ENCODE measurements at regions not wholly inside any gene's neighbourhood (a gene's known extent, or its start where the extent isn't known, plus 50 kb on each side); places are given as distances from the start of the nearest gene placed in this dataset.
A peak's percentile ranks its signal among the peaks of the same experiment; 100 is the strongest.

DNA sequence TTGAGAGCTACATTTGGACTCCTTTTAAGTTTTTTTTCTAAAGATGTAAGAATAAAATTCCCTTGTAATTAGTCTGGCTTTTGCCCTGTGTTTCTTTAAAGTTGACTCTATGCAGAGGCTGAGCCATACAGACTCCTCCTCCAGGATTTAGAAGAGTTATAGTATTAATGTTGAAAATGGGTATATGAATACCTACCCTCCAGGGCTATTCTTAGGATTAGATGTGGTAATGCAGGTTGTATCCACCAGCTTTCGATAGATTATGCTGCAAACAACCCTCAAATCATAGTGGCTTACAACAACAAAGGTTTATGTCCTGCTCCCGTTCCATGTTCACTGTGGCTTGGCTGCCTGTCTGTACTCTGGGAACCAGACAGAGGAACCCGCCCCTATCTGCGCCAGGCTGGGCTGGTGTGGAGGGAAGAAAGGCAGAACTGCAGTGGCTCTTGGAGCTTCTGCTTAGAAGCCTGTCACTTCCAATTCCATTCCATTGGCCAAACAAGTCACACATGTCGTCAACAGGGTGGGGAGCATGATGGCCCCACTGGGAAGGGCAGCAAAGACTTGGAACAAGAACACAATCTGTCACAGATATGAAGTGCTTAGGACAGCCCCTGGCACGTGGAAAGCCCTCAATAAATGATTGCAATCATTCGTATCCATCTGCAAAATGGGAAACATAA lies 290.8 kb downstream of the FOXO1 start:
- Histone ChIP-seq H3K9me3 (ENCODE audit: low read length) (peaks cover 13% of the 10 kb centered on the region), H3K9me2 (ENCODE audit: insufficient read depth, low read length) (no peaks in the 10 kb centered on the region), H3K4me2 (ENCODE audit: low read length) (no peak overlapping the region), H3K4me3 (ENCODE audit: low read depth, low read length, poor library complexity, severe bottlenecking) (no peak overlapping the region), H3K36me3 (ENCODE audit: insufficient read depth, low read length) (no peaks in the 10 kb centered on the region; the same call in 1 of the 2 replicates), H3K79me2 (ENCODE audit: insufficient read depth, low read depth, low read length) (no peaks in the 10 kb centered on the region), H2AFZ (ENCODE audit: low read length) (no peak overlapping the region), H4K20me1 (ENCODE audit: insufficient read depth, low read length) (no peaks in the 10 kb centered on the region), H3K4me1 (ENCODE audit: insufficient read depth, low read length, poor library complexity, severe bottlenecking) (peaks cover 27% of the 10 kb centered on the region), H3K27ac (ENCODE audit: low read depth, low read length, poor library complexity, severe bottlenecking) (no peak overlapping the region)
- no peak for TF ChIP-seq EZH2phosphoT487 (IDR thresholded peaks at IDR 0.05; ENCODE audit: borderline replicate concordance, low read depth, low read length)
- TF ChIP-seq, protein P1, sequence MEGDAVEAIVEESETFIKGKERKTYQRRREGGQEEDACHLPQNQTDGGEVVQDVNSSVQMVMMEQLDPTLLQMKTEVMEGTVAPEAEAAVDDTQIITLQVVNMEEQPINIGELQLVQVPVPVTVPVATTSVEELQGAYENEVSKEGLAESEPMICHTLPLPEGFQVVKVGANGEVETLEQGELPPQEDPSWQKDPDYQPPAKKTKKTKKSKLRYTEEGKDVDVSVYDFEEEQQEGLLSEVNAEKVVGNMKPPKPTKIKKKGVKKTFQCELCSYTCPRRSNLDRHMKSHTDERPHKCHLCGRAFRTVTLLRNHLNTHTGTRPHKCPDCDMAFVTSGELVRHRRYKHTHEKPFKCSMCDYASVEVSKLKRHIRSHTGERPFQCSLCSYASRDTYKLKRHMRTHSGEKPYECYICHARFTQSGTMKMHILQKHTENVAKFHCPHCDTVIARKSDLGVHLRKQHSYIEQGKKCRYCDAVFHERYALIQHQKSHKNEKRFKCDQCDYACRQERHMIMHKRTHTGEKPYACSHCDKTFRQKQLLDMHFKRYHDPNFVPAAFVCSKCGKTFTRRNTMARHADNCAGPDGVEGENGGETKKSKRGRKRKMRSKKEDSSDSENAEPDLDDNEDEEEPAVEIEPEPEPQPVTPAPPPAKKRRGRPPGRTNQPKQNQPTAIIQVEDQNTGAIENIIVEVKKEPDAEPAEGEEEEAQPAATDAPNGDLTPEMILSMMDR (conservative IDR thresholded peaks at IDR 0.05; ENCODE audit: low read length): no peak
- DNase-seq (ENCODE audit: low spot score): no peak
- ChIA-PET POLR2A (interaction anchor here (0.6 to 0.7 kb wide), 3 partner anchors 15 to 208 kb away, joined by 3 to 4 read pairs (median 3); no protein-coding TSS in a partner anchor), CTCF (ENCODE audit: unreplicated experiment) (no interaction called here)
- intact Hi-C loops (cut with micrococcal nuclease; ENCODE audit: unreplicated experiment): no loop called here
- BruUV-seq (replicated peaks): no TSS peak

GRCh38 chr13:40376296-40376849 lies 290.1 kb downstream of the FOXO1 start:
- no peak overlapping the region for H3K4me2 ChIP-seq (ENCODE audit: low read length)

More at GRCh38 chr13:40376296-40376849, 290.1 kb downstream of the FOXO1 start:
- H2AFZ ChIP-seq (ENCODE audit: low read length): no peak overlapping the region
- no peaks in the 10 kb centered on the region for H4K20me1 ChIP-seq (ENCODE audit: insufficient read depth, low read length)
- H3K79me2 ChIP-seq (ENCODE audit: insufficient read depth, low read depth, low read length): no peaks in the 10 kb centered on the region
- no peak for TF ChIP-seq EZH2phosphoT487 (IDR thresholded peaks at IDR 0.05; ENCODE audit: borderline replicate concordance, low read depth, low read length)
- TF ChIP-seq, protein P1 (conservative IDR thresholded peaks at IDR 0.05; ENCODE audit: low read length): no peak
- POLR2A ChIA-PET: interaction anchor here (0.7 kb wide), 1 partner anchor 14 kb away, joined by 4 read pairs; no protein-coding TSS in a partner anchor
- intact Hi-C loops (cut with micrococcal nuclease; ENCODE audit: unreplicated experiment): no loop called here
- H3K4me1 ChIP-seq (ENCODE audit: insufficient read depth, low read length, poor library complexity, severe bottlenecking): peaks cover 19% of the 10 kb centered on the region
- no peaks in the 10 kb centered on the region for H3K9me2 ChIP-seq (ENCODE audit: insufficient read depth, low read length)
- H3K4me3 ChIP-seq (ENCODE audit: low read depth, low read length, poor library complexity, severe bottlenecking): no peak overlapping the region
- no peaks in the 10 kb centered on the region; the same call in 1 of the 2 replicates for H3K36me3 ChIP-seq (ENCODE audit: insufficient read depth, low read length)
- H3K9me3 ChIP-seq (ENCODE audit: low read length): peaks cover 13% of the 10 kb centered on the region
- no peak overlapping the region for H3K27ac ChIP-seq (ENCODE audit: low read depth, low read length, poor library complexity, severe bottlenecking)
- peak; percentile 24 for DNase-seq (ENCODE audit: low spot score)
- BruUV-seq (replicated peaks): no TSS peak
- CTCF ChIA-PET (ENCODE audit: unreplicated experiment): no interaction called here
